Activated CD4-positive, alpha-beta T cell treated with anti-CD3 and anti-CD28 coated beads for 48 hours (primary cell): ENCODE measurements at regions not wholly inside any gene's neighbourhood (a gene's known extent, or its start where the extent isn't known, plus 50 kb on each side); places are given as distances from the start of the nearest gene placed in this dataset.
"Not testable (repeated sequence)": the region's sequence is repeated elsewhere in the genome, so short reads cannot be mapped to it uniquely, and the experiment has no call there.

ENCODE experiments used
- DNase-seq: peaks from one replicate; pipeline ENCODE4 v3.0.0-alpha.2; 2020

DNA sequence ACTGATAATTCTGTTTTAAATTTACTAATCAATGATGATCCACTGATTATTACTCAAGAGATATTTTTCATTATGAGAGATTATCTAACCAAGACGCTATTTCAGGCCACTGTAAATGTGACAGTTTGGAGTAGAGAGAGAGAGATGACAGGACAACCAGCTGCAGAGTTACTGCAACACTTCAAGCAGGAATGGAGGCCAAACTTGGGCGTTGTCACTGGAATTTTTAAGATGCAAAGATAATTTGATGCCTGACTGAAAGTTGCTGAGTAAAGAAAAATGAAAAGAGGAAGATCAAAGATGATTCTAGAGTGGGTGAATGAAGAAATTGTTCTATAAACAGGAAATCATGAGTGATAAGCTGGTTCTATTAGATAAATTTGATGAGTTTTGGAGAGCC lies 1302.1 kb upstream of the TMEFF2 start:
- no peak for DNase-seq

DNA sequence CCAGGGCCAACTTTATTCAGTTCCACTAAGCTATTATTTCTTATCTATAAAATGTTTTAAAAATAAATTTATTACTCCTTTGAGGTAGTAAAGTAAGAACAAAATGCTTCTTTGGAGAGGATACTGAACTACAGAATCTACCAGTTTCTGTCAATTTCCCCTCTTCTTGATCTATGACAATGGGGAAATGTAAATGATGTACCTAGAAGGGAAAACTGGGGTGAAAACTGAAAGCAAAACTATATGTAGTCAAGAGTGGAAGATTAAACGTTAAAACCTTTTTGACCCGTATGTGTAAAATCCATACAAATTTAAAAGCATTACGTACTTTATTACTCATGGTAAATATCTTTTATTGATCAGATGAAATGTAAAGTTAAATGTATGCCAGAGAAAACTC lies 1287.8 kb upstream of the TMEFF2 start:
- no peak for DNase-seq

DNA sequence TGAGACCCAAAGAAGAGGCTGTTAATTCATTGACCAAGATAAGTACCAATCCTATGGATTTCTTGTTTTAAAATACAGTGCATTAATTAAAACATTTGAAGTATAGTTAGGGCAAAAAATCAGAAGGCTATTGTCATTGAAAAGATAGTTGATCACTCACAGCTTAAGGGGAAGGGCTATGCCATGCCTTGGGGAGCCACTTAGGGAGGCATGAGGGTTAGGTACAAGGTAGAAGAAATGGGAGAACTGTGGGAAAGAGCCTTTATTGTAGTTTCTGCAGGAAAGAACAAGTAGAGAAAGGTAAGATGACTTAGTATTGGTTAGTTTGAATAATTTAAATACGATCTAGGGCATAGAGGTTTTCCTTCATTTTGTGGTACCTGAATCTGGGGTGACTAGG lies 1285.5 kb upstream of the TMEFF2 start:
- DNase-seq, result no peak

DNA sequence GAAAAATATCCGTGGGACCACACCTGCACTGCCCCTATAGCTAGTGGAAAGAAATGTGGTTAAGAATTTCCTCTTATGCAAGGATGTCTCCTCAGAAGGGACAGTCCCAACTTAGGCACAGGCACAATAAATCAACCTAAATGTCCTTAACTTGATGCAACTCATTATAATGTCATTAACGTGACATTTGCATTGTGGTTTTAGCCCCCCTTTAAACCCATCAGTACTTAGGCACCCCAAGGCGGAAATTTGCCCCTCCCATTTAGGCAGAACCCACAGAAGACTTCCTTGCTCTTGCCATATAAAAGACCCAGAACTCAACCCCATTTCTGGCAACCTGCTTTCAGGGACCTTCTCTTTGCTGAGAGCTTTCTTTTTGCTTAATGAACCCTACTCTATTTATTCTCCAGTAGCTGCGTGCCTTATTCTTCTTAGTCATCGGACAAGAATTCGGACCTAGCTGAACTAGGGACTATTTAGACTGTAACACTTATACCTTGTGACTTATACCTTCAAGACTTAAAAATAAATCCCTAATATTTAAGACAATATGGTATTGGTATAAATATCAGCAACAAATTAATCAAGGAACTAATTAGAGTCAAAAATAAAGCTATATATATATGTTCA lies 1281.6 kb upstream of the TMEFF2 start:
- no peak for DNase-seq

DNA sequence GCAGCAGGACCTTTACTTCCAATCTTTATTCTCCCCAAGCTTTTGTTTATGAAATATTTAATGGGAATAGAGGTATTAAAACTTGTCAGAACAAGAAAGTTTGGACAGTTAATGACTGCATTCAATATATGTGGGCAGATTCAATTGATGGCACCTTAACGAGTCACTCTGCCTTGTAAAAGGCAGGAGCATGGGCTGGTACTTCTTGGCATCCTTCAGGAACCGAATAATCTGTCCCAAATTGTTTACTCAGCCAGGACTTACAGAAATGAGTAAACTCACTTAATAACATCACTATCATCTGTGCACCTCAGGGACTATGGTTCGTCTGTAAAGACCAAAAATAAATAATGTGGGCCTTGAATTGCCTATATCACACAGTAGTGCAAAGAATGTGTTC lies 1280.3 kb upstream of the TMEFF2 start:
- DNase-seq, result no peak

DNA sequence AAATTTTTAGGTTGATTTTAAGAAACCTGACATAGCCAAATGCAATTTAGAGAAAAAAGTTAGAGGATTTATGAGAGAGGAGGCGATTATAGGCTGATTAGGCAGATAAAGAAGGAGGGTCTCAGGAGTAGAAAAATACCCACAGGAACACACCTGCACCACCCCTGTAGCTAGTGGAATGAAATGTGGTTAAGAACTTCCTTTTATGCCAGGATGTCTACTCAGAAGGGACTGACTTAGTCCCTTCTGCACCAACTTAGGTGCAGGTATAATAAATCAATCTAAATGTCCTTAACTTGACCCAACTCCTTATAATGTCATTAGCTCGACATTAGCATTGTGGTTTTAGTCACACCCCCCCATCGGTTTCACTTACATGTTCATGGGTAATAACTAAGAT lies 1274.5 kb upstream of the TMEFF2 start:
- no peak for DNase-seq

DNA sequence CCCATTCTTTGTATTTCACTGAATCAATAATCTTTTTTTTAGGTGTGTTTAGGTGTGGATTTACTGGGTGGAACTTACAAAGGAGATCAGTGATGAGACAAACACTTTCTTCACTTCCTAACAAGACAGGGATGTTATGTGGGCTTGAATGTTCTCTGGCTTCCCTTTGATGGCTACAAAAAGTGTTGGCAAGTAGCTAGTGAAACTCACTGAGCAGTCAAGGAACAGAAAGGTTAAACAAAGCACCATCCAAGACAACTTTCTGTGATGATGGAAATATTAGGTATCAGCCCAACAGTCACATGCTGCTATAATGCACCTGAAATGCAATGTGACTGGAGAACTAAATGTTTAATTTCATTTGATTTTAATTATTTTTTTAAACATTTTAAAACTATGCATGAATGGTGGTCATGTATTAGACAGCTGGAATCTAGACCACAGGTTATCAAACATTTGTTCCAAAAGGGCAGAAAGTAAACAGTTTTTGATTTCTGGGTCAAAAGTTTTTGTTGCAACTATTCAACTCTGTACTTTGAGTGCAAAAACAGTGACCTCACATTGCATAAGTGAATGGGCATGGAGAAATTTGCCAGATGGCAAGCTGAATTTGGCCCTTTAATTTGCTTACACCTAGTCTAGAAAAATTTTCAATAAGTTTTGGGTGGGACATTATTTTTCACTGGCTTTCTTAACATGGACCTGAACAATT lies 1272.7 kb upstream of the TMEFF2 start:
- no peak for DNase-seq

DNA sequence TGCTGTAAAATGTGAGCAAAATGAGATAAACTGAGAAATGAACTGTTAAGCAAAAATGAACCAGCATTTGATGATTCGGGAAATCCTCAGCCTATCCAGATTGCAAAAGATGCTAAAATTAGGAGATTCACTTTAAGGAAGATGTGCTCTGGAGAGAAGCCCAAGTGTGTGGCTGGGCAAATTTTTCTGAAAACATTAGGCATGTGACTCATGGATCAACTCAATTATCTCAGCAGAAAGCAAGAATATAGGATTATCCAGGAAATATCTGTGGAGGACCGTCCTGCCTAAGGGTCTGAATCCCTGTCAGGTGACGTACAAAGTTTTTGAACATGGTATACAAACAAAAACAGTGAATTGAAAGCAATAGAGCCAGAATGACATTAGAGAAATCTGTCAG lies 1268.3 kb upstream of the TMEFF2 start:
- no peak for DNase-seq

DNA sequence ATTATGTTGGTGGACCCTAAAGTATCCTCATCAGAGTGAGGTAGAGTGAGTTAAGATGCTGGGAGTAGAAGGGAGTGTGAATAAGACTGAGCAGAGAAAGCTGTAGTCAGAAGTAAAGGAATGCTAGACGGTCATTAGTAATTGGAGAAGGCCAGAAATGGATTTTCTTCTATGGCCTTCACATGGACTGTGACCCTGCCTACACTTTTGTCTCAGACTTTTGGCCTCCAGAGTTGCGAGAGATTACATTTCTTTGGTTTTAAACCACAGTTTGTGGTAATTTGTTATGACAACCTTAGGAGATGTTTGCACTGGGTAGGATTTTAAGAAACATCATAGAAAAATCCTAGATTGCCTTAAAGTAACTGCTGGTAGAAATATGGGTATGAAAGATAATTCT lies 1267.7 kb upstream of the TMEFF2 start:
- no peak for DNase-seq

DNA sequence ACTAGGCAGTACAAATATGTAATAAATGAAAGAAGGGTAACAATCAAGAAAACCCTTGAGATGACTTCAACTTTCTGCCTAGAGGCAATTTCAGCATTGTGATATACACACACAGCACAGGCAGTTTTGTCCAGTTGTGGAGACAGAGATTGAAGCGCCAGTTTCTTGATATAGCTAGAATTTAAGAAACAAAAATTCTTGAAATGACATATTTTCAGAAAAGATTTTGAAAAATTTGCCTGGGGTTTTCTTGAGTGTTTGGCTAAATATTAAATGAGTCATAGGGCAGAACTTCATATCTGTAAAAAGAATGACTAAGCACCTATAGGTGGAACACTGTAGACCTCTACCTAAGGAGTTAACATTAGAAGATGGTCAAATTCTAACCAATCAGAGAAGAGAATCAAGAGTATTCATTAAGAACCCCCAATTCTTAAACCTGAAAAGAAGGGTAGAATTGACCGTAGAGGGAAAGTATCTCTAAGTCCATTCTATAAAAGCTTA lies 1266.8 kb upstream of the TMEFF2 start:
- DNase-seq, result no peak

DNA sequence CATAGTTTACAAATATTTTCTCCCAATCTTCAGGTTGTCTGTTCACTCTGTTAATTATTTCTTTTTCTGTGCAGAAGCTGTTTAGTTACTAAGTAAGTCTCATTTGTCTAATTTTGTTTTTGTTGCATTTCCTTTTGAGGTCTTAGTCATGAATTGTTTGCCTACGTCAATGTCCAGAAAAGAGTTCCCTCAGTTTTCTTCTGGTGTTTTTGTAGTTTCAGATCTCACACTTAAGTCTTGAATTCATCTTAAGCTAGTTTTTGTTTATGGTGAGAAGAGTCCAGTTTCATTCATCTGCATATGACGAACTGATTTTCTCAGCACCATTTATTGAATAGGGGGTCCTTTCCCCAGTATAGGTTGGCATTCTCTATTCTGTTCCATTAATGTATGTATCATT lies 1252.2 kb upstream of the TMEFF2 start:
- no peak for DNase-seq

DNA sequence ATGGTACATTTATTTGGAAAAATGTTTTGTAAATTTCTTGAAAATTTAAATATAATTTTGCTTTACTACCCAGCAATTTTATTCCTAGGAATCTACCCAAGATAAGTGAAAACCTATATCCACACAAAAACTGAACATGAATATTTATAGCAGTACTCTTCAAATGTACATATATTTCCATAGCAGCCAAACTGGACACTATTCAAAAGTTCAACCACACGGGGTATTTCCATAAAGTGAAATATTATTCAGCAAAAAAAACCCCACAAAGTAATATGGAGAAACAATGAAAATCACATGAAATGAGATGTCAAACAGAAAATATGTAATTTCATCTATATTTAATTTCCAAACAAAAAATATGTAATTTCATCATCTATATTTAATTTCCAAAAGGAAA lies 1247.6 kb upstream of the TMEFF2 start:
- DNase-seq, result no peak

DNA sequence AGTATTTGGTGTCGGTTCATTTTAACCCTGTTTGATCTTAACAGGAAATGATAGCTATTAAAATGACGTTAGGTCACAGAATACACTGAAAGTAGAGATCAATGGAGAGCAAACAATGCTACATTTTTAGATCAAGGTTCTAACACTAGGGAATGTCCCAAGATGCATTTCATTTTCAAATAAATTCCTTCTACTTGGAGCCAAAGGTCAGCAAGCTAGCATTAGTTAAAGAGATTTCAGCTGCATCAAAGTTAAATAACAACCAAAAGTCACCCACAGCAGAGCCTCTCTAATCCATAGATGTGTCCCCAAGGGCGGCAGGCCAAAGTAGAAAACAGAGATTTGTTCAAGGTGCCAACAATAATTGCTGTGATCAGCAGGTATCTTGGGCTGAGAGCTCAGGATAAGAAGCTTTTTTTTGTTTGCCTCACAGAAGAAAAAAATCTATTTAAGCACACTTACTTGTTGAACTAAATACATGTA lies 1233.6 kb upstream of the TMEFF2 start:
- DNase-seq, result no peak

DNA sequence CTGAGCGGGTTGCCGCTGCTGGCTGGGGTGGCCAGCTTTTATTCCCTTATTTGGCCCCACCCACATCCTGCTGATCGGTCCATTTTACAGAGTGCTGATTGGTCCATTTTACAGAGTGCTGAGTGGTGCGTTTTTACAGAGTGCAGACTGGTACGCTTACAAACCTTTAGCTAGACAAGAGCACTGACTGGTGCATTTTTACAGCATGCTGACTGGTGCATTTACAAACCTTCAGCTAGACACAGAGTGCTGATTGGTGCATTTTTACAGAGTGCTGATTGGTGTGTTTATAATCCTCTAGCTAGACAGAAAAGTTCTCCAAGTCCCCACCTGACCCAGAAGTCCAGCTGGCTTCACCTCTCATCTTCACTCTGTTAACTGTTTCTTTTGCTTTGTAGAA lies 1217.6 kb upstream of the TMEFF2 start:
- DNase-seq, result not testable (repeated sequence)

DNA sequence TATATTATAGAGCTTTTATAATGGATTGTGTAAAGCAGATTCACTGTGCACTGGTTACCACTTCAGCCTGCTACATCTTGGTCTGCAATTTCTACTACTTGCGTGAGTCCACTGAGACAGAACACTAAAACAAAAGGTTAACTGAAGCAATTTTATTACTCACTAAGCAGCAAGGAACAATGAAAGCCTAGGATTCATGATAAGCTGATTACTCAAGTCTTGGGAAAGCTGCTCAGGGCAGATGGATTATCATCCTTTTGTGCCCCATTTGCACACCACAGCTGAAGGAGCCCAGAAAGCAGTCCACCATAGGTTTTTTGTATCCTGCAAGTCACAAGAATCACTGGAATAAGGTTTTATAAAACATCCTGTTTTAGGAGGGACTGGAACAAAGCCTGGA lies 1215.2 kb upstream of the TMEFF2 start:
- no peak for DNase-seq

DNA sequence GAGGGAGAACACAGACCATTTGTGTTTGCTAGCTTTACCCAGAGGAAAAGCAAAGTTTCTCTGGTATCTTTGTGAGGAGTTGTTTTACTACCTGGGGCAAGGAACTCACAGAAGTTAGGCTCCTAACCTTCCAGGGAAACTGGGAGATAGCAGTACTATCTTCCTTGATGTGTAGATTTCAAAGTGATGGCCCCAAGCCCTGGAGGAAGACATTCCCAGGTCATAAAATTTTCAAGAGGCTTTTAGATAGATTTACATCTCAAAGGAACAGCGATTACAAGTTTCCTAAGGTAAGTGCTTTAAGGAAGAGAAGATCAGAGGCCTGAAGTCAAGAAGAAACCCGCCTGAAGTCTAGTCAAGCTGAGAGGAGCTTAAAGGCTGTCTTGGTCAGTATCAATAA lies 1187.8 kb upstream of the TMEFF2 start:
- DNase-seq, result no peak

DNA sequence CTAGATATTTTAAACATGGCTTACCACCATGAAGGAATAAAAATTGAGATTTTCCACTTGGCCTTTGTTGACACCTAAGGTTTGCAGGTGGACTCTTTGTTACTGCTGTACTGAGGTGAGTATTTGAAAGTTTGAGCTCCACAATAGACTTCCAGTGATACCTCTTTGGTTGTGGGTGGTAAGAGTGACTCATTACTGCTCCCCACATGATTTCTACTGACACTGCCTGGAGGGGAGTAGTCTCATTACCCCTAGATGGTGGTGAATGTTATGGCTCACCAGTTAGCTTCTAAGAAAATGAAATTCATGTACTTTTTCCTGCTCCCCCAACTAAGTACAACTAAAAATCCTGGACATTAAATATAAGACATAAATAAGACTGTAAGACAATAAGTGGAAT lies 1183.1 kb upstream of the TMEFF2 start:
- no peak for DNase-seq

DNA sequence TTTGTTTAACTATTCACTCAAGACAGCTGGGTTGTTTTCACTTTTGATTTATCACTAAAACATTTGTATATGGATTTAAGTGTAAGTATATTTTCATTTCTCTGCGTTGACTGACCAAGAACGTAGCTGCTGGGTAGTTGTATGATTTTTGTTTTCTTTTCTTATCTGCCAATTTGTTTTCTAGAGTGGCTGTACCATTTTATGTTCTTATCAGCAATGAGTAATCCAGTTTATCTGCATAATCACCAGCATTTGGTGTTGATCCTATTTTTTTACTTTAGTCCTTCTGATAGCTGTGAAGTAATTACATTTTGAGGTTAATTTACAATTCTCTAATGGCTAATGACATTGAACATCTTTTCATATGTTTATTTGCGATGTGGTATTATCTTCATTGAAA lies 1178.4 kb upstream of the TMEFF2 start:
- DNase-seq, result no peak

DNA sequence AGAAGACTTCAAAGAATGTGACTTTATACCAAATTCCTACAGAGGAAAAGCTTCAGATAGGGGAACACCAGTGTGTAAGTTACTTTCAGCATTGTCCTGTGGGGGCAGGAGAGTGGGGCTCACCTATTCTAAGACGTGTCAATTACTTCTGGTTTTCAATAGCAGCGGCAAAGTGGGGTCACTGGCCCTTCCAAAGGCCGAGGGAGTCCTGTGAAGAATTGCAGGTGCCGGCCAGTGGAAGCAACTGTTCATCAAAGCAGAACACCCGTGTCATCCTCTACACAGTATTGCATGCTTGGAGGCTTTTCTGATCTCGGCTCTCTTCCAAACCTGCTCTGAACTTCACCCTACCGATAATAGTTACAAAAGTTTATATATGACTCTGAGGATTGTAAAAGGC lies 1176.5 kb upstream of the TMEFF2 start:
- no peak for DNase-seq

DNA sequence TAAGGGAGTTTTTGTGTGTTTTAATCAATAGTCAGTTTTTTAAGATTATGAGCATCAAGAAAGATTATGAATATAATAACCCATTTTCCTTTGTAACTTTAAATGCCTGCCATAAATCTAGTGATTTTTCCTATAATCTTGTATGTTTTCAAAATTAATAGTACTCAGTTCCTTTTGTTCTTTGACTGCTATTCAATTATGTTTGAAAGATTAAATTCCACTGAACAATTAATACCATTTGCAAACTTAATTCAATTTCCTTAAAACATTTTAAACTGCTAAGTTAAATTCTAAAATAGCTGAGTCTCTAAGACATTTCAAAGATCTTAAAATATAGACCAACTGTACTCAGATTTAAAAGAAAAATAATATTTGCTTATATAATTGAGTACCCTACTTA lies 1173.9 kb upstream of the TMEFF2 start:
- no peak for DNase-seq

DNA sequence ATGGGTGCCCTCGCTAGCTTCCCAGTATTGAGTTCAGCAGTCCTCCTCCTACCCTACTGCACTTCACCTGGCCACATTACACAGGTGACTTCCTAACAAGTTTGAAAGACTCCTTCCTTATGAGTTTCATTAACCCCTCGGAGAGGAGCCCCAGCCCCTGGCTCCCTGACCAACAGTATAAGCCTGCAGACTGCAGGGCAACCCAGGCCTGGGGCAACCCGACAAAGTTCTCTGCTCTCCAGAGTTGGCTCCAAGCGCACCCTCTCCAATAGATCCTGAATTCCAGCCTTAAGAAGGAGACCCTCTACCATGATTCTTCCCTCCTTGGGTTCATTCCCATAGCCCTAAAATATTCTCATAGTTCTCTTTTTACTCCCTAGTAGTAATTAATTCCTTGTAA lies 1162.8 kb upstream of the TMEFF2 start:
- no peak for DNase-seq

DNA sequence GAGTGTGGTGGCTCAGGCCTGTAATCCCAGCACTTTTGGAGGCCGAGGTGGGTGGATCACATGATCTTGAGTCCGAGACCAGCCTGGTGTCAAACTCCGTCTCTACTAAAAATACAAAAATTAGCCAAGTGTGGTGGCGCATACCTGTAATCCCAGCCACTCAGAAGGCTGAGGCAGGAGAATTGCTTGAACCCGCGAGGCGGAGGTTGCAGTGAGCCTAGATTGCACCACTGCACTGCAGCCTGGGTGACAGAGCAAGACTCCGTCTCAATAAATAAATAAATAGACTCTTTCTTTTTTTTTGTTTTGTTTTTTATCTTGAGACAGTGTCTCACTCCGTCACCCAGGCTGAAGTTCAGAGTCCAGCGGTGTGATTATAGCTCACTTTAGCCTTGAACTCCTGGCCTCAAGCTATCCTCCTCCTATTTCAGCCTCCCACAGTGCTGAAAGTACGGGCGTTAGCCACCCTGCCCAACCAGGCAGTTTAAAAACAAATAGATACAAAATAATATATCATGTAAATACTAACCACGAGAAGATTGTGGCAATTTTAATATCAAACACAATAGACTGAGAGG lies 1158.0 kb upstream of the TMEFF2 start:
- not testable (repeated sequence) for DNase-seq

DNA sequence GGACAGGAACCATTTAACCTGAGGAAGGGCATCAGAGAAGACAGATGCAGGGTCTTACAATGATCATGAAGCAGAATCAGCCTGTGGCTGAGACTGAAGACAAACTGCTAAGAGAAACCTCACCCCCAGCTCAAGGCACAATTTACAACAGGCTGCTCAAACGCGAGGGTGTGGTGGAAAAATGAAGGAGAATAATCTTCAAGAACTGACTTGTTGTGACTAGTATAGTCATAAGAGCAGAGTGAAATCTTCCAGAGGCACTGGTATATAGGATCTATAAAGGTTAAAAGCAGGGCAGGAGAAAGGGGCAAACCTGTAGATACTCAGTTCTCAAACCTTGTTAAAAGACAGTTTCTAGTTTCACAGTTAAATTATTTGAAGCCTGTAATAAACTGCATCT lies 1155.8 kb upstream of the TMEFF2 start:
- DNase-seq, result no peak

DNA sequence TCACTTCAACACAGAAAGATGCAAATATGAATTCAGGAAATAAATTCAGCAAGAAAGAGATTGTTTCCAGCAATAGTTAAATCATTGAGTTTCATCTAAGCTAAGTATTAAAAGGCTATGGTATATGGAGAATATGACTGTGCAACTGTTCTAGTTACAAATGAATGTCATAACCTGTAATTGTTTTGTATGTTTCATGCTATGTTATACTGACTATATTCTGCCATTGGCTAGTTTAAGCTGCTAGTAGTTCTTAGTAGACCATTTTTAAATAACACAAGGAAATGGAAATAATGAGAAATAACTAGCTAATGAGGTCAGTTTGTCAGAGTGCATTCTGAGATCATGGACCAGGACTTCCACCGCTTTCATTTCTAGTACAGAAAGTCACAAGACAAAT lies 1154.9 kb upstream of the TMEFF2 start:
- DNase-seq, result no peak
